ENCODE measurements at regions not wholly inside any gene's neighbourhood (a gene's known extent, or its start where the extent isn't known, plus 50 kb on each side); places are given as distances from the start of the nearest gene placed in this dataset.

DNA sequence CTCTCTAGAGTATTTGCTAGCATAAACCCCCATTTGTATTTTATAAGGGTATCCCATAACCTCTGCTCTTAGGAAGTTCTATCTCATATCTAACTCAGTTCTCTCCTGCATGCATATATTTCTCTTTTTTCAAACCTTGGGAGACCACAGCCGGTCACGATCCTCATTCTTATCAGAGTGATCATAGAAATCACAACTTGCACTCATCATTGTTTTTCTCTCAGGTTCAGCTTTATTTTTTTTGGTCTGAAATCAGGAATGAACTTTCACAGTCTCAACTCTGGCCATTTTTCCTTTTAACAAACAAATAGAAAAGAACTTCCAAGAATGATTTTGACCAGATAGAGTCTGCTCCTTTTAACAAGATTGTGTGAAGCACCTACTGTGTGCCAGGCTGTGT lies 98.6 kb upstream of the BLID start:
- TF ChIP-seq POLR2A (IDR thresholded peaks at IDR 0.05), result no peak
- TF ChIP-seq, protein P1, sequence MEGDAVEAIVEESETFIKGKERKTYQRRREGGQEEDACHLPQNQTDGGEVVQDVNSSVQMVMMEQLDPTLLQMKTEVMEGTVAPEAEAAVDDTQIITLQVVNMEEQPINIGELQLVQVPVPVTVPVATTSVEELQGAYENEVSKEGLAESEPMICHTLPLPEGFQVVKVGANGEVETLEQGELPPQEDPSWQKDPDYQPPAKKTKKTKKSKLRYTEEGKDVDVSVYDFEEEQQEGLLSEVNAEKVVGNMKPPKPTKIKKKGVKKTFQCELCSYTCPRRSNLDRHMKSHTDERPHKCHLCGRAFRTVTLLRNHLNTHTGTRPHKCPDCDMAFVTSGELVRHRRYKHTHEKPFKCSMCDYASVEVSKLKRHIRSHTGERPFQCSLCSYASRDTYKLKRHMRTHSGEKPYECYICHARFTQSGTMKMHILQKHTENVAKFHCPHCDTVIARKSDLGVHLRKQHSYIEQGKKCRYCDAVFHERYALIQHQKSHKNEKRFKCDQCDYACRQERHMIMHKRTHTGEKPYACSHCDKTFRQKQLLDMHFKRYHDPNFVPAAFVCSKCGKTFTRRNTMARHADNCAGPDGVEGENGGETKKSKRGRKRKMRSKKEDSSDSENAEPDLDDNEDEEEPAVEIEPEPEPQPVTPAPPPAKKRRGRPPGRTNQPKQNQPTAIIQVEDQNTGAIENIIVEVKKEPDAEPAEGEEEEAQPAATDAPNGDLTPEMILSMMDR (IDR thresholded peaks at IDR 0.05), result no peak

All from body of pancreas (tissue), 4 donors.